Stimulated activated CD4-positive, alpha-beta T cell treated with anti-CD3 and anti-CD28 coated beads, Interleukin-1b, Interleukin-23, amount 100 ng/mL, for 24 hours (primary cell): ENCODE measurements at regions not wholly inside any gene's neighbourhood (a gene's known extent, or its start where the extent isn't known, plus 50 kb on each side); places are given as distances from the start of the nearest gene placed in this dataset.

Source experiments
- DNase-seq, 4 experiments: peaks; one replicate each; pipeline ENCODE4 v3.0.0-alpha.2; 2020; ENCODE audit warnings: low read depth in 4 of 4, low spot score in 1 of 4

DNA sequence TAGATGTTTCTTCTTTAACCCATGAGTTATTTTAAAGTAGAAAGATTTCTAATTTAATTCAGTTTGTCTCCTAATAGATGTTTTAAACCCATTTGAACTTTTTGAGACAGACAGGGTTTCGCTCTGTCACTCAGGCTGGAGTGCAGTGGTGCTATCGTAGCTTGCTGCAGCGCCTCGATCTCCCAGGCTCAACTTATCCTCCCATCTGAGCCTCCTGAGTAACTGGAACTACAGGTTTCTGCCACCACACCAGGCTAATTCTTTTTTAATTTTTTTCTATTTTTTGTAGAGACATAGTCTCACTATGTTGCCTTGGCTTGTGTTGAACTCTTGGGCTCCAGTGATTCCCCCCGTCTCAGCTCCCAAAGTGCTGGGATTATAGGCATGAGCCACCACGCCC, 53.0 kb upstream of the RAB18 start:
- no peak for DNase-seq

DNA sequence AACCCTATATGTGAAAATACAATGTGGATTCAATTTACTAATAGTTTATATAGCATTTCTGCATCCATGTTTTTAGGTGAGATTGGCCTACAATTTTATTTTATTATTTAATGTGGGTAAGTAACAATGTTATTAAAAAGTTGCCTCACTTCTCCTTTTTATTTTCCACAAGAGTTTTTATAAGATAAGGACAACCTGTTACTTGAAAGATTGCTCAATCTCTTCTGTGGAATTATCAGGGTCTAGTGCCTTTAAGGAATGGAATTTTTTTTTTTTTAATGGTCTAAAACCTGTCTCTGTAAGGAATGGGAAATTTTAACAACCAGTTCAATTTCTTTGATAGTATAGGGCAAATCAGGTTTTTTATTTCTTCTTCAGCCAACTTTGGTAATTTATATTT, 53.9 kb upstream of the RAB18 start:
- no peak for DNase-seq

DNA sequence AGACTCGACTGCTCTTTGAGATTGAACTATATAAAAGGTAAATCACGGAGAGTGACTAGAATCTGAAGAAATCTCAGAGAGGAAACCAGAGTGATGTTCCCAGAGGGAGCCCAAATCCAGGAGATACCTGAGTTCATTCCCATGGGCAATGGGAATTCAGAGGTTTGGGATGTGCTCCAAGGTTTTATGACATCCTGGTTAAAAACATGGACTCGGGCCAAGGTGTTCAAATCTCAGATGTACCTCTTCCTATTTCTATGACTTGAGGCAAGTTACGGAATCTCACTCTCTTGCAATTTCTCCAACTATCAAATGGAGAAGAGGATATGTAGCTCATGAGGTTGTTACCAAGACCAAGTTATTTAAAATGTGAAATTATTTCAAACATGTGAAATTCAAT, 54.5 kb upstream of the RAB18 start:
- DNase-seq = no peak

DNA sequence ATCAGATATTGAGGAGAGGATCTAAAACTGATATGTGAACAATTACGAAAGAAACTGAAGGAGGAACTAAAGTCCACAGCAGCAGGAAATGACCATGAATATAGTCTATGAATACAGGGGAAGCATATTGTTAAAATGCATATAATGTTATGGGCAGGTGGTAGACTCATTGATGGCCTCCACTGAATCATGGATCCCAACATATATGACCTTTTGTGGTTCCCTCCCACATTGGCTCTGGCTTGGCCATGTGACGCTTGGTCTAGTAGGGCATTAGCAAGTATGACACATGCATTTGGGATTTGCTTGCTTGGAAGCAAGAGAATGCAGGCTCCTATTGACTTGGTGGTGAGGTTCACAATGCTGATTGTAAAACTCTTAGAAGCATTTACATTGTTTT, 55.2 kb upstream of the RAB18 start:
- no peak for DNase-seq

DNA sequence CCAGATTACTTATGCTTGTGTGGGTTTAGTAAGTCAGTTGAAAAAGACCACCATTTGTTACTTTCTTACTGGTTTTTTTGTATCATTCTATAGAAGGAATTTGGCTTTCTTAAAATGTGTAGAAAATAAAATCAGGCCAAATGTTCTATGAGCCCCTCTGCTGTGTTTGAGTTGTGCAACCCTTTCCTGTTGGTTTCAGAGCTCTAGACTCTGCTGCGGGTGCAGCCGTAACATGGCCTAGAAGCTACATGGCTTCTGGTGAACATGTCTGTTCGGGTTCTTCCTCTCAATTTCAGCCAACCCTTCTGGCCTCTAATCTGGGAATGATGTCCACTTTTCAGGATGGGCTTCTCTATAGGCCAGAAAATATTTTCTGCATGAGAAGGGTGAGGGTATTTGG, 56.6 kb upstream of the RAB18 start:
- DNase-seq = no peak

GRCh38 chr10:27446091-27446918, 57.8 kb upstream of the RAB18 start:
- no peak for DNase-seq

GRCh38 chr10:27445070-27445469, 59.0 kb upstream of the RAB18 start:
- no peak for DNase-seq

DNA sequence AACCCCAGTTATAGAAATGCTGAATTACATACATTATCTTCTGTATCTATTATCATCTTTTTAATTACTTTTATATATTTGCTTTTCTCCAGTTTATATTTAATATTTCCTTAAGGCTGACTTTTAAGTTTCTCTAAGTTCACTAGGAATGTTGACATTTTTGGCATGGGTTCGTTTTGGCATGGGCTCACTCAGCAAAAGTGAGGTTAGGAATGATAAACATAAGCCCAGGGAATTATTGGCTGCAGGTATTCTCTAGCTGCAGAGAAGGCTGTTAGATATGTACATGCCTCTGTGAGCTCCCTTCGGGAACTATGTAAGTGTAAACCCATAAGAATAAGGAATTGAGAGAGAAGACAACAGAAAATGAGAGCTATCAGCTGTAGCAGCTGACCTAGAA, 63.6 kb upstream of the RAB18 start:
- DNase-seq = no peak

DNA sequence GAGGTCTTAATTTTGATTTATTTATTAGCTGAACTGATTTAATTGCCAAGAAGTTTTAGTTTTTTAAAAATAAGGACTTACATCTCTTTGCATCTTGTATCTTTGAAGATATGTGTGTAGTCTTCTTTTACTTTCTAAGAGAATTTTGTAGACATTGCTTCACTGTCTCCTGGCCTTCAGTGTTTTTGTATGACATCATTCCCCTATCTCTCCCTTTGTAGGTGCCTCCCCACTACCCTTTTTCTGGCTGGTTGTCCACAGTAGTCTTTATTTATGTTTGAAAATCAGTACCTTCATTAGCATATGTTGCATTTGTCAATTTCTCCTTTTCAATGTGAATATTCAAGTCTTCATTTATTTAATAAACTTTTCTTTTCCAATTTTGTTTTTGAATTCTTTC, 64.1 kb upstream of the RAB18 start:
- DNase-seq = no peak

- no peak for DNase-seq
Measured at GRCh38 chr10:27439101-27439500, 65.0 kb upstream of the RAB18 start.

- no peak for DNase-seq
Measured at GRCh38 chr10:27437775-27438174, 66.3 kb upstream of the RAB18 start.

- DNase-seq = no peak
Measured at GRCh38 chr10:27436710-27437109, 67.4 kb upstream of the RAB18 start.

DNA sequence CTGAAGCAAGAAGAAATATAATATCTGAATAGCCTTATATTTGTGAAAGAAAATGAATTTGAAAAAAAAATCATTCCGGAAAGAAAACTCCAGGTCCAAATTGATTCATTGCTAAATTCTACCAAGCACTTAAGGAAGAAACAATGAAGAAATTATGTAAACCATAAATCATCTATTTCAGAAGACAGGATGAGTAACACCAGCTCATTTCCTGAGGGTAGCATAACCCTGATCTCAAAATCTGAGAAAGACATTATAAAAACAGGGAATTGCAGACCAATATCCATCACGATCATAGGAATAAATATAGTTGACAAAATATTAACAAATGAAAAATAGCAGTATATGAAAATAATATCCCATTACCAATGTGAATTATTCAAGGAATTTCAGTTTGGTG, 70.1 kb upstream of the RAB18 start:
- DNase-seq = no peak

- DNase-seq = no peak
Measured at GRCh38 chr10:27426948-27427467, 77.1 kb upstream of the RAB18 start.

- no peak for DNase-seq
Measured at GRCh38 chr10:27413831-27414348, 90.2 kb upstream of the RAB18 start.

DNA sequence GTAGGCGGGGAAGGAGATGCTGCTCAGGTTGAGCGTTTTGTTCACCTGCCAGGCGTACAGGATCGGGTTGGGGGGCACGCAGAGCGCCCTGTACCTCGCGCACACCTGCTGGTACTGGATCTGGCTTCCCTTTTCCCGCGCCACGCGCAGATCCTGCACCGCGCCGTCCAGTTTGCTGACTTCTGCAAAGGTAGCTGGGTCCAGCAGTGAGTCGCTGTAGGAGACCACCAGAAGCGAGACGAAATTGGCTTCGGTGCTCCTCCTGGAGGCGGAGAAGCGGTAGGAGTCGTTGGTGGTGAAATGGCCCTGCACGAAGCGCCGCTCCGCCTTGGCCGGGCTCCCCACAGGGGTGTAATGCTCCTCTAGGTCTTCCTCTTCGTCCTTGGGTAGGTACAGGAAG, 90.7 kb upstream of the RAB18 start:
- no peak for DNase-seq

DNA sequence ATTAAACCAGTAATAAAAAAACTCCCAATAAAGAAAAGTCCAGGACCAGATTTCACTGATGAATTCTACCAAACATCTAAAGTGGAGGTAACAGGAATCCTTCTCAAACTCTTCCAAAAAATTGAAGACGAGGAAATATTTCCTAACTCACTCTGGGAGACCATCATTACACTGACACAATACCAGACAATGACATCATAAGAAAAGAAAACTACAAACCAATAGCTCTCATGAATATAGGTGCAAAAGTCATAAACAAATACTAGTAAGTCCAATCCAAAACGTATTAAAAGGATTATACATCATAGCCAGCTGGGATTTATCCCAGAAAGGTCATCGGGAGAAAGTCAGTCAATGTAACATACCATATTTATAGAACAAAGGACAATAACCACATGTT, 94.0 kb upstream of the RAB18 start:
- DNase-seq = no peak

- no peak for DNase-seq
Measured at GRCh38 chr10:27407271-27407670, 96.8 kb upstream of the RAB18 start.

DNA sequence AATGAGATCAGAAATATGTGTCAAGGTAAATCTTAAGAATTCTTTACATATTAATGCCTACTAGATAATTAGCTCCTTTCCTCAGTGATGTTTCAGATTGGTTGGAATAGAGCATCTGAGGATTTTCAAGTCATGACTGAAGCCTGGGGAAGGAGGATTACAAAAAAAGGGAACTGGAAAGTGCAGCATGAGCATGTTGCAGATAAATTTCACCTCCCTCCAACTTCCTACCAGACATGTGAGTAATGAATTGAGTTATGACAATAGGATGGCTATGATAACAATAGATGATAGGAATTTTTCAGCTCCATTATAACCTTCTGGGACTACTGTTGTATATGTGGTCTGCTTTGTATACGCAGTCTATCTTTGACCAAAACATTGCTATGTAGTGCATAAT, 104.2 kb upstream of the RAB18 start:
- no peak for DNase-seq

DNA sequence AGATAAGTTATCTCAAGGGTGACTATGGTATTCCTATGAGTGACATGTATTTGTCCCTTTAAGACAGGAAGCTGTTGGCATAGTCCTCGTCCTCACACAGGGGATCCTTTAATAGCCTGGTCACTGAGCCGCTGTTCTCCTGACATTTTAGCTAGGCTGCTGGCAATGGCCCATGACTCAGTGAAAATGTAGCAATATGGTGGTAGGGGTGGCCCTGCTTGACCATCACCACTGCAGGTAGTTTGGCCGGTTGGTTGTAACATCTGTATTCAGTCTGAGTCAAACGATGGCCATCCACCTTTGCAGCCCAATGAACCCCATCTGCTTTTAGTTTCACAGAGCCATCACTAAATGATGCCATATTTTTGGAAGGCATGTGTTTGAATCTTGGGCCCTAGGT, 110.1 kb upstream of the RAB18 start:
- no peak for DNase-seq

DNA sequence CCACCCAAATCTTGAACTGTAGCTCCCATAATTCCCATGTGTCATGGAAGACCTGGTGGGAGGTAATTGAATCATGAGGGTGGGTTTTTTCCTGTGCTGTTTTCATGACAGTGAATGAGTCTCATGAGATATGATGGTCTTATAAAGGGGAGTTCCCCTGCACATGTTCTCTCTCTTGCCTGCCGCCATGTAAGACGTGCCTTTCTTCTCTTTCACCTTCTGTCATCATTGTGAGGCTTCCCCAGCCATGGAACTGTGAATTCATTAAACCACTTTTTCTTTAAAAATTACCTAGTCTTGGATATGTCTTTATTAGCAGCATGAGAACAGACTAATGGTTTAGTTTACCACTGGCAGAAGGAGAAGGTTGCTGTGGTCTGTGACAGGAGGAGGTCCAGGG, 111.5 kb upstream of the RAB18 start:
- DNase-seq = no peak

DNA sequence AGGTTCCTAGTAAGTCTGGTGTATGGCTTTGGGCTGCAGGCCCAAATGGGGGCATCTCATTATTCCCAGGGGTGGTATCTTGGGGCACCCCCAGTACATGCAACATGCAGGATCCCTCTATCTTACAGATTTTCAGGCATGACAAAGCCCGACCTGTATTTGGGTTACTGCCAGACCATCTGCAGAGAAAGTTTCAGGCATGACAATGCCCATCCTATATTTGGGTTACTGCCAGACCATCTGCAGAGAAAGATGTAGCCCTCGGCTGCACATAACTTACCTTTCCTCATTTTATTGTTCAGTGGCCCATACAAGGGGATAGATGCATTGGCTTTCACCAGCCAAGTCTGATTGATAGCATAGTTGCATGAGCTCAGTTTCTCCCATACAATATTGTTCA, 112.2 kb upstream of the RAB18 start:
- DNase-seq = no peak

- no peak for DNase-seq
Measured at GRCh38 chr10:27391325-27391724, 112.8 kb upstream of the RAB18 start.
